ENCODE measurements at regions not wholly inside any gene's neighbourhood (a gene's known extent, or its start where the extent isn't known, plus 50 kb on each side); places are given as distances from the start of the nearest gene placed in this dataset.

- no peak for DNase-seq (ENCODE audit: low read depth in 2 of 2)
These were observed 104.6 kb upstream of the AKIRIN2 start for GRCh38 chr6:87806635-87807034.

DNA sequence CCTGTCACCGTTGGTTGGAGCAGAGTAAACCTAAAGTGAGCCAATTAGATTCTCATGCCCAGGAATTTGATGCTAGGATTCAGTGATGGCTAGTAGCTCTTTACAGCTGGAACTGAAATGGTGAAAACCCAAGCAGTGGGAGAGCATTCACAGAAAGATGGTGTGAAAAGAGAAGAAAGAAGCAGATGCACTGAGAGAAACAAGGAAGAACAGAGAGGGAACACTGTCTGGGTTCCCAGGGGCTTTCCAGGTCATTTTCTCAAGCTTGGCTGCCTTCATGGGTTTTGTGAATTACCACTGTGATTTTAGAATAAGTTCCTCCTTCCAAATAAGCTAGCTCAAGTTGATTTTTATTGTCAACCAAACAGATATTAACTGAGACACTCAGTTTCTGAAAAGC is 104.1 kb upstream of the AKIRIN2 start:
- no peak for DNase-seq (ENCODE audit: low read depth in 2 of 2)

DNA sequence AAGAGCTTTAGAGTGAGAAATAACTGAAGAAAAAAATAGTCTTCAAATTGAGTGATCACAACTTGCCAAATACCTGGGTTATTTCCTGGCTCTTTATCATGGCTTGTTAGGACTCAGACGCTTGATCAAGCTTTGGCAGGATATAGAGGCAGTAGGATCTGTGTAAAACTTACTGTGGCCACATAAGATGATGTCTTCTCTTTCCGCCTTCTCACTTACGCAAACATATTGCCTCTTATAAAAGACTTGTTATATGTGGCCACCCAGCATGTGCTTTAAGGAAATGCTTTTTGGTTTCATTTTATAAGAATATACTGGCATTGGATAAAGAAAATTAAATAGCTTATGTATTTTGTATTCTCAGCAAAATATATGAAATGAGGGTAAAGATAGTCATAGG is 101.8 kb upstream of the AKIRIN2 start:
- DNase-seq (ENCODE audit: low read depth in 2 of 2), result no peak

DNA sequence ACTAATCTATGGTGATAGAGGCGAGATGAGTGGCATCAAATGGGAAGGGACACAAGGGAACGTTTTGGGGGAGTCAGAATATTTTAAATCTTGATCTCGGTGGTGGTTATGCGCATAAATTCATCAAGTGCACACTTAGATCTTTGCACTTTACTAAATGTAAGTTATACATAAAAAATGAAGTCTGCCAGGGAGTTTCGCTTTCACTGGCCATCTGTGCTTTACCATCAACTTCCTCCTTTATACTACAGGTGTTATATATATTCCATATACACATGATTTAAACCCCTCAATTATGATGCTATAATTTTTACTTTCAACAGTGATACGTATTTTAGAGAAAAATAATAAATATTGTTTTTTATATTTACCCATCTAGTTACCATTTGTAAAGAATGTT is 97.6 kb upstream of the AKIRIN2 start:
- DNase-seq (ENCODE audit: low read depth in 2 of 2), result no peak

GRCh38 chr6:87798393-87799278 is 96.6 kb upstream of the AKIRIN2 start:
- no peak for DNase-seq (ENCODE audit: low read depth in 2 of 2)

GRCh38 chr6:87794922-87795885 is 93.2 kb upstream of the AKIRIN2 start:
- no peak for DNase-seq (ENCODE audit: low read depth in 2 of 2)

DNA sequence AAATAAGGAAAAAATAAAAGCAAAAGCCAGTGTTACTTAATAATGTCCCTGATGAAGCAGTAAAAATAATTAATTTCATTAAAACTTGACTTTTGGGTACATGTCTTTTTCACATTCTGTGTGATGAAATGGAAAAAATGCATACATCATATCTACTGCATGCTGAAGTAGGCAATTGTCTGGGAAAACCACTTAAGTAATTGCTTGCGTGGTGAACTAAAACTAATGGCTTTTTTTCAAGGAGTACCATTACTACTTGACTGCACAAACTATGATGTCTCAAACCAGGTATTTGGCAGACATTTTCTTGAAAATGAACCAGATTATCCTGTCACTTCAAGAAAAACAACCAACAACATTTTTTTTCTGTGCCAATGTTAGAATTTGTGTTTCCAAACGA is 91.3 kb upstream of the AKIRIN2 start:
- DNase-seq (ENCODE audit: low read depth in 2 of 2), result no peak

DNA sequence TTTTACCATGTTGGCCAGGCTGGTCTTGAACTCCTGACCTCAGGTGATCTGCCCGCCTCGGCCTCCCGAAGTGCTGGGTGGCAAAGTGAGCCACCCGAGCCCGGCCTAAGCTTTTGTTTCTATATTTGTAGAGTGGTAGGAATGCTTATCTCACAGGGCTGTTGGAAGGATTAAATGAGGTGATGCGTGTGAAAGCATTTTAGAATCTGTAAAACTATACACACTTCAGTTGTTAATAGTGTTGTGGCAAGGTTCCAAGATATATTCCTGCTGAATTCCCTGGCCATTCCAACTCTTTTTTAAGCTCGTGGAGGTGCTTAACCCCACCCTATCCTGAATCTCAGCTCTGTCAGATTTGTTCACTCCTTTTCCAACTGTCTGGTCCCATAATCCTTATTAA is 89.9 kb upstream of the AKIRIN2 start:
- no peak for DNase-seq (ENCODE audit: low read depth in 2 of 2)

GRCh38 chr6:87791485-87791884 is 89.5 kb upstream of the AKIRIN2 start:
- no peak for DNase-seq (ENCODE audit: low read depth in 2 of 2)

DNA sequence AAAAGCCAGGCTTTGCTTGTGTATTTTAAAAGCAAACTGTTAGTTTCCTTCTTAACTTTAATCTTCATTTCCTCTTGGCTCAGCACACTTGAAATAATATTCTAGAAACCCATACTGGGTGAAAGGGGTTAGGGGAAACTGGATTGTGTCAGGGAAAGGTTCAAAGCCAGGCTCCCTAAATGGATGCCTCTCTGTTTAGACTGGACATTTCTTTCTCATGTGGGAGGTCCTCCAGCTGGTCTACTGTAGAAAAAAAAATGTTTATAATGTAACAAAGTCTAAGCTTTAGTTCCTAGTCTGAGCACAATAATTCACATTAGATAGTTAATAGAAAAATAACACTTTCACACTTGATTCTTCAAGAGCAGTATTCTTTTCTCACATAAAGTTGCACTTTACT is 89.0 kb upstream of the AKIRIN2 start:
- no peak for DNase-seq (ENCODE audit: low read depth in 2 of 2)

GRCh38 chr6:87789900-87790290 is 87.9 kb upstream of the AKIRIN2 start:
- no peak for DNase-seq (ENCODE audit: low read depth in 2 of 2)

DNA sequence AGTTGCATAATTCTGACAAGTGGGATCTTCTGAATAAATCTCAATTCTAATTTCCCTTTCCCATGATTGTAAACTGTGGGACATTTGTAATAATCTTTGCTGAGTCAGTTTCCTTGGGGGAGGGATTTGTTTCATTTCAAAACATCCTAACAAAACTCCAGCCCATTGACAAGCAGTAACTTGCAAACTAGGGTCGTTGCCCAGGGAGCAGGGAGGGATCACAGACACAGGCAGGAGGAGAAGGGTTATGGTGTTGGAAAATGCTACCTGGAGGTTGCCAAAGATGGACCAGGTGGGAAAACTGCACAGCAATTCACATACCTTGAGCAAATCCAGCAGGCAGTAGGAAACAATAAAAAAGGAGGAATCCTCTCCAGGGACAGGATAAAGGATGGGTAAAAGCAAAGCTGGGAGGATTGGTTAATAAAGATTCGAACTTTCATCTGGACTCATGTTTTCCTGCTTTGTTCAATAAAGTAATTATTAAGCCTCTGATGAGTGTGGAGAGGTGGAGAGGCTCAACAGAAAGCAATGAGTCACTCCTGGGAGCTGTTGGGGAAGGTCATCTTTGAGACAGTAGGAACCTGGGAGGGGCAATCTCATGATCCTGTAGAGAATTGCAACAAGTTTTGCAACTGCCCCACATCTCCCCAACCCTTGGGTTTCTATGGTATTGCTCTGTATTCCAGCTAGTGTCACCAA is 87.3 kb upstream of the AKIRIN2 start:
- no peak for DNase-seq (ENCODE audit: low read depth in 2 of 2)

DNA sequence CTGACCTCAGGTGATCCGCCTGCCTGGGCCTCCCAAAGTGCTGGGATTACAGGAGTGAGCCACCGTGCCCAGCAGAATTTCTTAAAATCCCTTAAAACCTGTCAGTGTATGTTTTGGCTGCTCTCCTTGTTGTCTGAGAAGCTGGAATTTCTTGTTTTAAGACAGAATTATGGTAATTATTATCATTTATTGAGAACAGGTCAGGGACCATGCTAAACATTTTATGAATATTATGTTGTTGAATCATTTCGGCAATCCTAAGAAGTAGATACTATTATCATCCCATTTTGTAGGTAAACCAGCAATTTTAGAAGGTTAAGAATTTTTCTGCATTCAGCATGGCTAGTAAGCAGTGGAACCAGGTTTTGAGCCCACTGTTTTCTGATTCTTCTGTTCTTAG is 86.1 kb upstream of the AKIRIN2 start:
- no peak for DNase-seq (ENCODE audit: low read depth in 2 of 2)

DNA sequence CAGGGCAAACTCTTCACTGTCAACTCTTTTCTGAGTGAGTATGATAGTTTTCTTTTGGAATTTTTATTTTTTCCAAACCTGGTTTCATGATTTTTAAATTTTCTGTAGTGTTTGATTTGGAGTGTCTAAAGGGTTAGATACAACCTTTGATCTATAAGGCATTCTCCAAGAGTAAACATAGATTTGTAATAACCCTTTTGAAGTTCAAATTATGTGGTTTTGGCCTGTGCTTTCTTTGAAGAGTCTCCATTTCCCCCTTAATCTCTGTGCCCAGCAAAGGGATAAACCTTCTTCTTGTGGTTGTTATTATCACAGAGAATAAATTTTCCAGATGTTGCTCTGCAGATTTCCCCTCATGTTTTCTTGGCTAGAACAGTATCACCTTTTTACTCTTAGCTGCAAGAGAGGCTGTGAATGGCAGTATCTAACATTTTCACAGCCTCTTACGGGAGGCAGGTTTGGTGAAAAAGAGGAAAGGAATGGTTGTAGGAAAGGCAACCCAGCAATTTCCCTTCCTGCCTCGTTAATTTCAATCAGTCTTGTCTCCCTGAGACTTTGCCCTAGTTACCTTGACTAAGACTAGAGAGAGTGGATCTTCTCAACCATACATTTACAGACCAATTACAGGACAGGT is 83.3 kb upstream of the AKIRIN2 start:
- DNase-seq (ENCODE audit: low read depth in 2 of 2), result no peak

DNA sequence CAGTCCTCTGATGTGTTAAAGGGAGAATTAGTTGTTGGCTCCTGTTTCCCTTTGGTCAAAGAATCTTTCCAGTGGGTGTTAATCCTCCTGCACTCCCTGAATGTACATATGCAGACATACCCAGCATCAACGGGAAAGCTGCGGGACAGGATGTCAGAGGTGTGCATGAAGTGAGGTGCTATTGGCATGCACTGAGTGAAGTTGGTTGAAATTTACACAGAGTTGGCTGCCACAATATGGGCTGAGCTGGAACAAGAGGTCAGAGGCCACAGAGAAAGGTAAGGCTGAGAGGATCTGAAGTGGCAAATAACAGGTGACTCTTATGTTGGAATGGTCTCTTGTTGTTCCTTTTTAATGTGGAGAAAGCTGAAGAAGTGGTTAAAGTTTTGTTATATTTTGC is 82.7 kb upstream of the AKIRIN2 start:
- no peak for DNase-seq (ENCODE audit: low read depth in 2 of 2)

- no peak for DNase-seq (ENCODE audit: low read depth in 2 of 2)
These were observed 82.0 kb upstream of the AKIRIN2 start for GRCh38 chr6:87784051-87784450.

GRCh38 chr6:87779542-87779941 is 77.5 kb upstream of the AKIRIN2 start:
- no peak for DNase-seq (ENCODE audit: low read depth in 2 of 2)

DNA sequence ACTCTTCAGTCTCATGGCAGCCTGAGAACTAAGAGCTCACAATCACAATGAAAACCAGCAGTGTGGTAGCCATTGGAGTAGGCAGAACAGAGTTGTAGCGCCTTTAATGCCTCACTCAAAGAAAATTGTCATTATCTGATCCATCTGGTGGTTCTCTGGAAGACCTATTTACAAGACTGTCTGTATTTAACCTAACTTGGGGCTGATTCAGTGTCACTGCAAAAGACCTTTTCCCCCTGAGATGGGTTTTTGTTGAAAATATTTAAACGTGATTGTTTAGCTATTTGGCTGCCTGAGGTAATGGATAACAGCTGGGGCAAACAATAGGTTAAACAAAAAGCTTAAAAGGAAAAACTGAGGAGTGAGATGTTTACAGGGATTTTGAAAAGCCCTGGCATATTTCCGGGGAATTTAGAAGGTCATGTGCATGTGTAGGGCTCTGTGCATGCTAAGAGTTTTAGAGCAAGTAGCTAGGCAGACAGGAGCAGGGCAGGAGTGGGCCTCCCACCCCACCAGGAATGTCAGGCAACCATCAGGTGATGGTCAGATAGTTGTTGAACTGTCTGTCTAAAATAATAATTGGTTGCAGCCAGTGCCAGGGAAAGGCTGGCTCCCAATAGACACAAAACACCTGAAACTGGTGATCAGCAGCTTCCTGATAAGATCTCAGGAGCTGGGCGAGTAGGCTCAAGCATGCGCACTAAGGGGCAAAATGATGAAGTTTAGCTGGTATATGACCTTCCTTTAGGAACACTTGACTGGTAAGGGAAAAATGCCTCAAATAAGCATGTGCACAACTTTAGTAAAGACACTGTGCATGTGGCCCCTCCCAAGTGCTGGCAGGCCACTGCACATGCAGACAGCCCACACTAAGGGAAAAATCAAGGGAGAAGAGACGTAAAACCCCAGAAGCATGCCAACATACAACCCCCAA is 70.8 kb upstream of the AKIRIN2 start:
- DNase-seq (ENCODE audit: low read depth in 2 of 2), result no peak

GRCh38 chr6:87767478-87767877 is 65.4 kb upstream of the AKIRIN2 start:
- no peak for DNase-seq (ENCODE audit: low read depth in 2 of 2)

DNA sequence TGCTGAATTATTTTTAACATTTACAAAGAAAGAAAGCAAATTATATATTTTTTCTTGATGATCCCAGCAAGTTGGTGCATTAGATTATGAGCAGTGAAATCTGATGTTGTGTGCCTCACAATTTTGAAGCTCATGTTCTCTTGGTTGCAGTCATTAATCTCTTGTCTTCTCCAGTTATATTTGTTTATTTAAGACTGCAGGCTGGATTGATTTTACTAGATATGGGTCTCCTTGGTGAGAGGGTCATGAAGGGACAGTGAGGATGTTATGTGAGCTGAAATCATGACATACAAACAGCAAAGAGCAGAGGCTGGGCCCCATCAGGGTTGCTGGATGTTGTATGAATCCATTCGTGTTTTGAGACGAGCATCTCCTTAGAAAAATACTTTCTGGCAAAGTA is 64.2 kb upstream of the AKIRIN2 start:
- no peak for DNase-seq (ENCODE audit: low read depth in 2 of 2)

- no peak for DNase-seq (ENCODE audit: low read depth in 2 of 2)
These were observed 61.9 kb upstream of the AKIRIN2 start for GRCh38 chr6:87763901-87764300.

Measured in stimulated activated CD4-positive, alpha-beta T cell treated with anti-CD3 and anti-CD28 coated beads, Interleukin-4, amount 100 ng/mL, for 48 hours (primary cell).